KMS-11 (cell line): ENCODE measurements at regions not wholly inside any gene's neighbourhood (a gene's known extent, or its start where the extent isn't known, plus 50 kb on each side); places are given as distances from the start of the nearest gene placed in this dataset.

Source experiments
- H2AFZ ChIP-seq: fragments of 200-600 bp; sonication (generic); 2 replicates; pipeline ENCODE4 v1.6.1; 2016; ENCODE audit warnings: antibody characterized with exemption, mixed run types, low read depth
- H3K27ac ChIP-seq: fragments of 200-600 bp; sonication (generic); 2 replicates; pipeline ENCODE4 v1.6.1; 2016; ENCODE audit warnings: mild to moderate bottlenecking, mixed run types
- H3K27me3 ChIP-seq: fragments of 200-600 bp; sonication (generic); 2 replicates; pipeline ENCODE4 v1.6.1; 2017; ENCODE audit warnings: mild to moderate bottlenecking, low read depth, mixed run types, moderate library complexity; ENCODE audit not compliant: insufficient read depth
- H3K36me3 ChIP-seq: fragments of 200-600 bp; sonication (generic); 2 replicates; pipeline ENCODE4 v1.6.1; 2017; ENCODE audit warnings: mild to moderate bottlenecking, mixed run types; ENCODE audit not compliant: insufficient read depth
- H3K4me1 ChIP-seq: fragments of 200-600 bp; sonication (generic); 2 replicates; pipeline ENCODE4 v1.6.1; 2016; ENCODE audit warnings: mild to moderate bottlenecking, low read depth, mixed run types; ENCODE audit not compliant: poor library complexity, severe bottlenecking
- H3K4me2 ChIP-seq: fragments of 200-600 bp; sonication (generic); 2 replicates; pipeline ENCODE4 v1.7.0; 2016; ENCODE audit warnings: mild to moderate bottlenecking, mixed run types
- H3K4me3 ChIP-seq: fragments of 200-600 bp; sonication (generic); IDR thresholded peaks from 2 replicates; pipeline ENCODE4 v1.6.1; 2017; ENCODE audit warnings: low read depth, low read length, mixed read lengths; ENCODE audit not compliant: insufficient read depth
- H3K79me2 ChIP-seq: fragments of 200-600 bp; sonication (generic); 2 replicates; pipeline ENCODE4 v1.6.1; 2016; ENCODE audit warnings: low read depth, mixed run types; ENCODE audit not compliant: insufficient read depth
- H3K9ac ChIP-seq: fragments of 200-600 bp; sonication (generic); 2 replicates; pipeline ENCODE4 v1.6.1; 2016; ENCODE audit warnings: mild to moderate bottlenecking, mixed run types
- H4K20me1 ChIP-seq: fragments of 200-600 bp; sonication (generic); 2 replicates; pipeline ENCODE4 v1.6.1; 2016; ENCODE audit warnings: mild to moderate bottlenecking, mixed run types; ENCODE audit not compliant: insufficient read depth
- CTCF ChIP-seq: fragments of 200-600 bp; sonication (generic); conservative IDR thresholded peaks from 2 replicates; pipeline ENCODE4 v1.6.1; 2017; ENCODE audit warnings: low read depth, mild to moderate bottlenecking, antibody characterized with exemption, low read length, moderate library complexity, mixed read lengths

- TF ChIP-seq CTCF: no peak
These were observed 549.7 kb upstream of the PLXNA2 start for GRCh38 chr1:208793861-208794345.

DNA sequence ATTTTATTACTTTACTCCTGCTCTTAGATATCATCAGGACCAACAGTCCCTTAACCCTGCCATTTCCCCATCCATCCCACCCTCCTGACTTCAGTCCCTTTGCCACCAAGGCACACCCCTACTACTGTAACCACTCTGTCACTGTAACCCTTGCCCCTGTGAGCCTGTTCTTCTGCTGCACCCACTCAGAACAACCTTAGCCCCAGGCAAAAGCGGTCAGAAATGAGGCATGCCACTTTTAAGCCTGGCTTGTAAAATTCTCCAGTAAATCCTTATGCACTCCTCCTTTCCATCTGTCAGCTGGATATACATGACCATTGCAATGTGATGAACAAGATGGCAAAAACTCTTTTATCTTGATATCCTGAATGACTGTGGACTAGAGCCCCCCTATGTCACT is 555.0 kb upstream of the PLXNA2 start:
- H3K4me2 ChIP-seq: no peak overlapping the region
- no peaks in the 10 kb centered on the region for H4K20me1 ChIP-seq
- TF ChIP-seq CTCF: no peak
- H3K79me2 ChIP-seq: no peaks in the 10 kb centered on the region
- H3K9ac ChIP-seq: no peak overlapping the region
- H3K36me3 ChIP-seq: no peaks in the 10 kb centered on the region
- no peak overlapping the region for H3K4me3 ChIP-seq
- no peaks in the 10 kb centered on the region for H3K27me3 ChIP-seq
- H3K4me1 ChIP-seq: peaks cover 53% of the 10 kb centered on the region
- no peak overlapping the region for H3K27ac ChIP-seq
- no peak overlapping the region for H2AFZ ChIP-seq

More at GRCh38 chr1:208793861-208794345, 549.7 kb upstream of the PLXNA2 start:
- Histone ChIP-seq H3K4me1 (peaks cover 35% of the 10 kb centered on the region), H4K20me1 (no peaks in the 10 kb centered on the region), H3K9ac (no peak overlapping the region), H3K27ac (no peak overlapping the region), H3K36me3 (no peaks in the 10 kb centered on the region), H3K79me2 (no peaks in the 10 kb centered on the region), H3K4me2 (no peak overlapping the region), H3K4me3 (no peak overlapping the region), H2AFZ (no peak overlapping the region), H3K27me3 (no peaks in the 10 kb centered on the region)

GRCh38 chr1:208803011-208803811 is 559.0 kb upstream of the PLXNA2 start:
- H3K4me2 ChIP-seq: peak overlapping the region; percentile 87
- H2AFZ ChIP-seq: peak overlapping the region; percentile 38
- H3K27ac ChIP-seq: peak overlapping the region; percentile 88
- peak overlapping the region; percentile 63 for H3K4me3 ChIP-seq
- no peaks in the 10 kb centered on the region for H3K27me3 ChIP-seq
- no peaks in the 10 kb centered on the region for H4K20me1 ChIP-seq
- H3K79me2 ChIP-seq: no peaks in the 10 kb centered on the region
- H3K4me1 ChIP-seq: peaks cover 85% of the 10 kb centered on the region
- H3K36me3 ChIP-seq: no peaks in the 10 kb centered on the region
- H3K9ac ChIP-seq: peak overlapping the region; percentile 49; the same call in 1 of the 2 replicates
- no peak for TF ChIP-seq CTCF

DNA sequence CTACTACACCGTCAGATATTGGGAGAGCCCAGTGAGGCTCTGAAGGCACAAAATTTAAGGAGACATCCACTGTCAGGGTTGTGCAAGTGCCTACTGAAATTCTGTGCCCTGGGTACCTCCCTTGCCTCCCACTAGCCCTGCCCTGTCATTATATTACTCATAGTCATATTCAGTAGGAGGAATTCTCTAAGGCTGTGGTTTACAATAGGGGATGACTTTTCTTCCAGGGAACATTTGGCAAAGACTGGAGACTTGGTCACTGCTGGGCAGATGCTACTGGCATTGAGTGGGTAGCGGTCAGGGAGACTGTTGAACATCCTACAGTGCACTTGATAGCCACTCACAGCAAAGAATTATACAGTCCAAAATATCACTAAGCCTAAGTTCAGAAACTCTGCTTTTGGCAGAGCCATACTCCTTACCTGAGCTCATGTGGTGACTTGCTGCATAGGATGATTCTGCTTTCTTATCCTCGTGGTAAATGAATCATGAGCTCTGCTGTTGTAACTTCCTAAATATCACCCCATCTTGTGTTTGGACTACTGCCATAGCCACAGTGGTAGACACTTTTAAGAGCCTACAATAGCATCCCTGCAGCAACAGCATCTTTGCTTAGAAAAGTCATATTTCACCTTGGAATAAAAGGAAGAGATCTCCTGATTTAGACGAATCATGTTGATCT is 563.4 kb upstream of the PLXNA2 start:
- no peak overlapping the region for H3K9ac ChIP-seq
- peaks cover 98% of the 10 kb centered on the region for H3K4me1 ChIP-seq
- peak overlapping the region; percentile 19 for H2AFZ ChIP-seq
- peak overlapping the region; percentile 46 for H3K4me2 ChIP-seq
- H3K4me3 ChIP-seq: no peak overlapping the region
- H4K20me1 ChIP-seq: no peaks in the 10 kb centered on the region
- no peaks in the 10 kb centered on the region for H3K27me3 ChIP-seq
- no peaks in the 10 kb centered on the region for H3K36me3 ChIP-seq
- H3K79me2 ChIP-seq: no peaks in the 10 kb centered on the region
- no peak for TF ChIP-seq CTCF
- H3K27ac ChIP-seq: peak overlapping the region; percentile 64; the same call in 1 of the 2 replicates
